Osteocyte (in vitro differentiated cells): ENCODE measurements at regions not wholly inside any gene's neighbourhood (a gene's known extent, or its start where the extent isn't known, plus 50 kb on each side); places are given as distances from the start of the nearest gene placed in this dataset.
"Not testable (repeated sequence)": the region's sequence is repeated elsewhere in the genome, so short reads cannot be mapped to it uniquely, and the experiment has no call there.

Source experiments
- DNase-seq: peaks from one replicate; pipeline ENCODE4 v3.0.0; 2021; ENCODE audit warnings: mixed read lengths; ENCODE audit not compliant: unreplicated experiment; ENCODE audit errors: extremely low spot score
- H3K27ac Mint-ChIP-seq: one replicate; pipeline ENCODE4 v1.8.0; 2021; ENCODE audit warnings: mild to moderate bottlenecking, mixed read lengths; ENCODE audit not compliant: unreplicated experiment
- H3K27me3 Mint-ChIP-seq: one replicate; pipeline ENCODE4 v1.8.0; 2021; ENCODE audit warnings: mixed read lengths; ENCODE audit not compliant: unreplicated experiment
- H3K36me3 Mint-ChIP-seq: one replicate; pipeline ENCODE4 v1.8.0; 2021; ENCODE audit warnings: mixed read lengths; ENCODE audit not compliant: unreplicated experiment
- H3K4me1 Mint-ChIP-seq: one replicate; pipeline ENCODE4 v1.8.0; 2021; ENCODE audit warnings: mixed read lengths; ENCODE audit not compliant: unreplicated experiment
- H3K4me3 Mint-ChIP-seq: one replicate; pipeline ENCODE4 v1.8.0; 2021; ENCODE audit warnings: mild to moderate bottlenecking, moderate library complexity, mixed read lengths; ENCODE audit not compliant: unreplicated experiment
- H3K9me3 Mint-ChIP-seq: one replicate; pipeline ENCODE4 v1.8.0; 2021; ENCODE audit warnings: mixed read lengths; ENCODE audit not compliant: unreplicated experiment
- CTCF ChIP-seq: fragments of 200-600 bp; sonication (generic); IDR thresholded peaks from 2 replicates; pipeline ENCODE4 v1.5.0; 2021; ENCODE audit warnings: antibody characterized with exemption, mild to moderate bottlenecking, moderate library complexity

- Mint-ChIP-seq H3K27me3 (no peaks in the 10 kb centered on the region), H3K4me1 (no peaks in the 10 kb centered on the region), H3K4me3 (no peak overlapping the region), H3K27ac (no peak overlapping the region), H3K36me3 (no peaks in the 10 kb centered on the region), H3K9me3 (no peaks in the 10 kb centered on the region)
- TF ChIP-seq CTCF: no peak
- DNase-seq: no peak
Observed at GRCh38 chr1:194062526-194062925, 876.1 kb upstream of the B3GALT2 start.

GRCh38 chr1:194060481-194060880 is 874.1 kb upstream of the B3GALT2 start:
- no peak overlapping the region for H3K4me3 Mint-ChIP-seq
- no peak for TF ChIP-seq CTCF
- peaks cover 2% of the 10 kb centered on the region for H3K4me1 Mint-ChIP-seq
- no peak overlapping the region for H3K27ac Mint-ChIP-seq
- no peak for DNase-seq
- no peaks in the 10 kb centered on the region for H3K27me3 Mint-ChIP-seq
- no peaks in the 10 kb centered on the region for H3K36me3 Mint-ChIP-seq
- no peaks in the 10 kb centered on the region for H3K9me3 Mint-ChIP-seq

DNA sequence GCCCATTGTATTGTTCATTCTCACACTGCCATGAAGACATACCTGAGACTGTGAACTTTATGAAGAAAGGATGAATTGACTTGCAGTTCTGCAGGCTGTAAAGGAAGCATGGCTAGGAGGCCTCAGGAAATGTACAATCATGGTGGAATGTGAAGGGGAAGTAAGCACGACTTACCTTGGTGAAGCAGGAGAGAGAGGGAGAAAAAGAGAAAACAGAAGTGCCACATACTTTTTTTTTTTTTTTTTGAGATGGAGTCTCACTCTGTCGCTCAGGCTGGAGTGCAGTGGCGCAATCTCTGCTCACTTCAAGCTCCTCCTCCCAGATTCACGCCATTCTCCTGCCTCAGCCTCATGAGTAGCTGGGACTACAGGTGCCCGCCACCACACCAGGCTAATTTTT is 871.9 kb upstream of the B3GALT2 start:
- H3K27me3 Mint-ChIP-seq, H3K9me3 Mint-ChIP-seq, H3K4me1 Mint-ChIP-seq, H3K4me3 Mint-ChIP-seq, H3K36me3 Mint-ChIP-seq, H3K27ac Mint-ChIP-seq, DNase-seq: not testable (repeated sequence)

GRCh38 chr1:194056169-194056568 is 869.8 kb upstream of the B3GALT2 start:
- TF ChIP-seq CTCF: no peak
- no peak for DNase-seq
- no peak overlapping the region for H3K4me3 Mint-ChIP-seq
- no peaks in the 10 kb centered on the region for H3K27me3 Mint-ChIP-seq
- H3K9me3 Mint-ChIP-seq: peaks cover 3% of the 10 kb centered on the region
- H3K36me3 Mint-ChIP-seq: no peaks in the 10 kb centered on the region
- H3K4me1 Mint-ChIP-seq: peaks cover 4% of the 10 kb centered on the region
- no peak overlapping the region for H3K27ac Mint-ChIP-seq

GRCh38 chr1:194055536-194055935 is 869.1 kb upstream of the B3GALT2 start:
- Mint-ChIP-seq H3K4me3 (no peak overlapping the region), H3K36me3 (no peaks in the 10 kb centered on the region), H3K27me3 (no peaks in the 10 kb centered on the region), H3K9me3 (peaks cover 3% of the 10 kb centered on the region), H3K27ac (no peak overlapping the region), H3K4me1 (peaks cover 4% of the 10 kb centered on the region)
- DNase-seq: no peak
- no peak for TF ChIP-seq CTCF
